Kasumi-1 (cell line): ENCODE measurements at regions not wholly inside any gene's neighbourhood (a gene's known extent, or its start where the extent isn't known, plus 50 kb on each side); places are given as distances from the start of the nearest gene placed in this dataset.
A peak's percentile ranks its signal among the peaks of the same experiment; 100 is the strongest.

Experiments used
- DNase-seq, 2 experiments: peaks; one replicate each; lab custom pipeline; 2025; lab: John Stamatoyannopoulos, UW

GRCh38 chr15:95970326-95970725 lies 360.2 kb upstream of the NR2F2 start:
- DNase-seq = no peak

- DNase-seq = peak; percentile 28 to 36
These were observed 358.4 kb upstream of the NR2F2 start for GRCh38 chr15:95972041-95972553.

- no peak for DNase-seq
These were observed 357.7 kb upstream of the NR2F2 start for GRCh38 chr15:95972812-95973211.

- DNase-seq = peak; percentile 8 to 20
These were observed 356.8 kb upstream of the NR2F2 start for GRCh38 chr15:95973566-95974256.

- DNase-seq = no peak
These were observed 355.3 kb upstream of the NR2F2 start for GRCh38 chr15:95975212-95975611.

- DNase-seq = no peak
These were observed 351.2 kb upstream of the NR2F2 start for GRCh38 chr15:95979286-95979685.

- no peak for DNase-seq
These were observed 349.3 kb upstream of the NR2F2 start for GRCh38 chr15:95981209-95981608.

GRCh38 chr15:95987299-95987698 lies 343.2 kb upstream of the NR2F2 start:
- DNase-seq = no peak

- DNase-seq = no peak
These were observed 342.5 kb upstream of the NR2F2 start for GRCh38 chr15:95987886-95988573.

GRCh38 chr15:95988574-95988887 lies 342.0 kb upstream of the NR2F2 start:
- no peak for DNase-seq

GRCh38 chr15:95989392-95989791 lies 341.1 kb upstream of the NR2F2 start:
- DNase-seq = no peak

- DNase-seq = no peak
These were observed 339.7 kb upstream of the NR2F2 start for GRCh38 chr15:95990833-95991232.

GRCh38 chr15:95994418-95994817 lies 336.1 kb upstream of the NR2F2 start:
- no peak for DNase-seq

GRCh38 chr15:95995375-95996168 lies 334.9 kb upstream of the NR2F2 start:
- DNase-seq = no peak

- no peak for DNase-seq
These were observed 334.0 kb upstream of the NR2F2 start for GRCh38 chr15:95996494-95996893.

GRCh38 chr15:95998935-95999334 lies 331.6 kb upstream of the NR2F2 start:
- DNase-seq = no peak

GRCh38 chr15:96002890-96003859 lies 327.3 kb upstream of the NR2F2 start:
- no peak for DNase-seq

GRCh38 chr15:96005906-96006305 lies 324.6 kb upstream of the NR2F2 start:
- DNase-seq = no peak

- DNase-seq = no peak
These were observed 319.4 kb upstream of the NR2F2 start for GRCh38 chr15:96011136-96011535.

GRCh38 chr15:96014939-96015338 lies 315.6 kb upstream of the NR2F2 start:
- no peak for DNase-seq

GRCh38 chr15:96019114-96019513 lies 311.4 kb upstream of the NR2F2 start:
- DNase-seq = no peak

- DNase-seq = no peak
These were observed 310.4 kb upstream of the NR2F2 start for GRCh38 chr15:96020133-96020532.
